ENCODE measurements at regions not wholly inside any gene's neighbourhood (a gene's known extent, or its start where the extent isn't known, plus 50 kb on each side); places are given as distances from the start of the nearest gene placed in this dataset.

GRCh38 chr1:25031601-25031965, 101.5 kb upstream of the RUNX3 start:
- Histone ChIP-seq H4K91ac (ENCODE audit: insufficient read depth, low read depth, low read length) (no peak overlapping the region), H3K79me1 (ENCODE audit: low read depth in 1 of 2, low read length in 2 of 2) (no peaks in the 10 kb centered on the region), H3K56ac (ENCODE audit: extremely low read depth, insufficient read depth, low read length) (no peak overlapping the region), H2AK5ac (ENCODE audit: low read depth, low read length) (peak overlapping the region; percentile 35; the same call in 1 of the 2 replicates), H3K9me1 (ENCODE audit: insufficient read depth, low read length) (peaks cover 3% of the 10 kb centered on the region; the same call in 1 of the 2 replicates), H2BK5ac (ENCODE audit: low read depth, low read length, poor library complexity, severe bottlenecking) (no peak overlapping the region), H3K9me3 (ENCODE audit: control insufficient read depth, insufficient read depth, low read length) (no peaks in the 10 kb centered on the region), H3K4me3 (ENCODE audit: insufficient read depth, low read depth, low read length) (no peak overlapping the region), H3K9ac (ENCODE audit: low read depth, low read length) (no peak overlapping the region), H3K14ac (replicated peaks; ENCODE audit: low read depth, low read length) (no peak overlapping the region), H3K27ac (ENCODE audit: insufficient read depth, low read length) (no peak overlapping the region), H3K23ac (ENCODE audit: low read depth, low read length) (no peak overlapping the region), H3K4ac (ENCODE audit: low read depth, low read length) (no peak overlapping the region), H4K5ac (ENCODE audit: low read depth, low read length) (no peak overlapping the region), H2BK15ac (ENCODE audit: low read depth, low read length) (no peak overlapping the region), H3K4me1 (ENCODE audit: control insufficient read depth, insufficient read depth, low read length) (peaks cover 2% of the 10 kb centered on the region; the same call in 1 of the 2 replicates), H2BK20ac (ENCODE audit: low read depth, low read length) (no peak overlapping the region), H3K36me3 (ENCODE audit: control insufficient read depth, insufficient read depth, low read length) (no peaks in the 10 kb centered on the region), H3K27me3 (ENCODE audit: control insufficient read depth, insufficient read depth, low read length) (no peaks in the 10 kb centered on the region; the same call in 1 of the 2 replicates), H3K4me2 (ENCODE audit: low read depth, low read length) (no peak overlapping the region), H2BK120ac (ENCODE audit: low read depth, low read length) (no peak overlapping the region), H4K20me1 (ENCODE audit: insufficient read depth, low read length) (no peaks in the 10 kb centered on the region), H2AFZ (replicated peaks; ENCODE audit: low read length, poor library complexity) (no peak overlapping the region), H4K8ac (ENCODE audit: low read depth in 2 of 2, low read length in 2 of 2) (no peak overlapping the region), H3K18ac (ENCODE audit: low read depth, low read length) (no peak overlapping the region), H2AK9ac (replicated peaks; ENCODE audit: low read depth, low read length, poor library complexity) (no peak overlapping the region)
- intact Hi-C loops (cut with micrococcal nuclease): no loop called here
- no peak for DNase-seq
- POLR2A ChIA-PET (ENCODE audit: unreplicated experiment): no interaction called here
- ATAC-seq (ENCODE audit: low read depth): no peak
- in situ Hi-C loops (cut with MboI; ENCODE audit: low sequenced_read_pairs): no loop called here
- TF ChIP-seq USF2 (IDR thresholded peaks at IDR 0.05; ENCODE audit: low read depth, low read length): no peak
- no TSS peak for BruUV-seq (replicated peaks)
- CTCF ChIA-PET: no interaction called here
- WGBS, 2 experiments (ENCODE audit: extremely low coverage in 2 of 2, insufficient read length in 1 of 2): 89% methylated on average over 3 of the region's 8 CpGs; no CpG with 5 or more reads in 1 of the 2 experiments
- dilution Hi-C loops (cut with HindIII; ENCODE audit: low sequenced_read_pairs, unreplicated experiment): no loop called here

Data from IMR-90 (cell line).